ENCODE measurements at regions not wholly inside any gene's neighbourhood (a gene's known extent, or its start where the extent isn't known, plus 50 kb on each side); places are given as distances from the start of the nearest gene placed in this dataset.

DNA sequence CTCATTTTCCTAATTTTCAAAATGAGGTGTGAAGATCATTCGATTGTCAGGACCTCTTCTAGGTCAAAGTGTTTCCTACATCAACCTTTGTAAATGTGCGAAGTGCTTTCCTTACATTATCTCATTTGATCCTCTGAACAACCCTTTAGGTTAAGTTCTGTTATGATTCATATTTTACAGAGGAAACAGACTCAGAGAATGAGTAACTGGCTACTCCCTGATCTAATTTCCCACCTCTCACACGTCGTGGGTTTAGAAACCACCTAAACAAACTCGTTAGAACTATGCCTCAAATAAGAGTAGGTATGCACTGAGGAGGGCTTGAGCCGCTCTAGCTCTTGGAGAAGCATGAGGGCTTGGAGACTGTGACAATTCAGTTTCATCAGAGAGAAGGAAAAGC, 148.6 kb downstream of the CD47 start:
- H3K9me3 ChIP-seq (ENCODE audit: control insufficient read depth in 4 of 4, insufficient read depth in 3 of 4, low read length in 3 of 4): no peaks in the 10 kb centered on the region
- H3K4me3 ChIP-seq: no peak overlapping the region
- H3K36me3 ChIP-seq (ENCODE audit: control insufficient read depth in 4 of 4, insufficient read depth in 4 of 4, low read length in 4 of 4): no peaks in the 10 kb centered on the region
- H3K4me1 ChIP-seq (ENCODE audit: control insufficient read depth in 5 of 5, insufficient read depth in 5 of 5, low read length in 5 of 5): peaks cover 0 to 8% (median 0%) of the 10 kb centered on the region in 5 donors
- TF ChIP-seq, protein P1, sequence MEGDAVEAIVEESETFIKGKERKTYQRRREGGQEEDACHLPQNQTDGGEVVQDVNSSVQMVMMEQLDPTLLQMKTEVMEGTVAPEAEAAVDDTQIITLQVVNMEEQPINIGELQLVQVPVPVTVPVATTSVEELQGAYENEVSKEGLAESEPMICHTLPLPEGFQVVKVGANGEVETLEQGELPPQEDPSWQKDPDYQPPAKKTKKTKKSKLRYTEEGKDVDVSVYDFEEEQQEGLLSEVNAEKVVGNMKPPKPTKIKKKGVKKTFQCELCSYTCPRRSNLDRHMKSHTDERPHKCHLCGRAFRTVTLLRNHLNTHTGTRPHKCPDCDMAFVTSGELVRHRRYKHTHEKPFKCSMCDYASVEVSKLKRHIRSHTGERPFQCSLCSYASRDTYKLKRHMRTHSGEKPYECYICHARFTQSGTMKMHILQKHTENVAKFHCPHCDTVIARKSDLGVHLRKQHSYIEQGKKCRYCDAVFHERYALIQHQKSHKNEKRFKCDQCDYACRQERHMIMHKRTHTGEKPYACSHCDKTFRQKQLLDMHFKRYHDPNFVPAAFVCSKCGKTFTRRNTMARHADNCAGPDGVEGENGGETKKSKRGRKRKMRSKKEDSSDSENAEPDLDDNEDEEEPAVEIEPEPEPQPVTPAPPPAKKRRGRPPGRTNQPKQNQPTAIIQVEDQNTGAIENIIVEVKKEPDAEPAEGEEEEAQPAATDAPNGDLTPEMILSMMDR (IDR thresholded peaks at IDR 0.05; ENCODE audit: control extremely low read depth, extremely low read depth): no peak
- no peak for ATAC-seq (ENCODE audit: insufficient read depth, low FRiP score)
- H3K27me3 ChIP-seq (ENCODE audit: control insufficient read depth in 3 of 3, insufficient read depth in 3 of 3, low read length in 2 of 3): no peaks in the 10 kb centered on the region
- 56 to 77% methylated on average over 6 of the region's 6 CpGs for WGBS, 2 donors
- DNase-seq: no peak
- H3K9ac ChIP-seq (ENCODE audit: insufficient read depth in 1 of 2, low read length in 2 of 2): no peak overlapping the region
- H3K27ac ChIP-seq (ENCODE audit: low read depth in 1 of 2, low read length in 1 of 2): no peak overlapping the region

DNA sequence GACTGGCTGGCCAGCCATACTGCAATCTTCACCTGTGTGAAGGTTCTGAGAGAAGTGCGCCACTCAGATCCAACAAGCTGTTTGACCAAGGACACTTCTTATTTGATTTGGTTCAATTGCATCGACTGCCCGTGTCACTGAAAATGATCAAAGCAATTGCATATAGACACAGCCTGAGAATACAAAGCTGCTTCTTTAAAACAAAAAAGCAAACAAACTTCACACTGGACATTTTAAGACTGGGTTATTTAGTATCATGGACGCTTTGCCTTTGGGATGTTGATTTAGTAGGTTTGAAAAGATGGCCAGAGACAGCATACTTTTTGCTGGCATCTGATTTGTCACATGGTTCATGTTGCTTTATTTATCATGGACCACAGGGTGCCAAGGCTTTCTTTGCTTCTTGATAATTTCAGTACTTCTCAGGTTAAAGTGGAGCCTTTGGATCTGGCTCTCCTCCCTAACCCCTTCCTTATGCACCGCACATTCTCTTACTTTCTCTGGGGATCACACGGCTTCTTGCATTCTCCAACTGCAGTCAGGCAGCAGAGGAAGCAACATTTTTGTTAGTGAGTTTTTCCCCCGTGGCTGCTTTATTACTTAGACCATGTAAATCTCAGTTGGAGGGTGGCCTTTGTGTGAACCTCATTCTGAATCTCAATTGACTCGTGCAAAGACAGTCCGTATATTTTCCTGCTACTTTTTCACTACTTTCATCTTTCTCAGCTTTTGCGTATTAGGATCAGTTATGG, 151.0 kb downstream of the CD47 start:
- no peaks in the 10 kb centered on the region for H3K9me3 ChIP-seq (ENCODE audit: control insufficient read depth in 4 of 4, insufficient read depth in 3 of 4, low read length in 3 of 4)
- H3K4me1 ChIP-seq (ENCODE audit: control insufficient read depth in 5 of 5, insufficient read depth in 5 of 5, low read length in 5 of 5): peaks cover 0 to 7% (median 0%) of the 10 kb centered on the region in 5 donors
- no peak overlapping the region for H3K27ac ChIP-seq (ENCODE audit: low read depth in 1 of 2, low read length in 1 of 2)
- no peak overlapping the region for H3K9ac ChIP-seq (ENCODE audit: insufficient read depth in 1 of 2, low read length in 2 of 2)
- no peak for ATAC-seq (ENCODE audit: insufficient read depth, low FRiP score)
- no peak overlapping the region for H3K4me3 ChIP-seq
- TF ChIP-seq, protein P1 (IDR thresholded peaks at IDR 0.05; ENCODE audit: control extremely low read depth, extremely low read depth): no peak
- no peaks in the 10 kb centered on the region for H3K36me3 ChIP-seq (ENCODE audit: control insufficient read depth in 4 of 4, insufficient read depth in 4 of 4, low read length in 4 of 4)
- DNase-seq: peak in 2 of 3 donors; percentile 18 to 25
- no peaks in the 10 kb centered on the region for H3K27me3 ChIP-seq (ENCODE audit: control insufficient read depth in 3 of 3, insufficient read depth in 3 of 3, low read length in 2 of 3)
- 75 to 89% methylated on average over 10 of the region's 10 CpGs for WGBS, 2 donors

DNA sequence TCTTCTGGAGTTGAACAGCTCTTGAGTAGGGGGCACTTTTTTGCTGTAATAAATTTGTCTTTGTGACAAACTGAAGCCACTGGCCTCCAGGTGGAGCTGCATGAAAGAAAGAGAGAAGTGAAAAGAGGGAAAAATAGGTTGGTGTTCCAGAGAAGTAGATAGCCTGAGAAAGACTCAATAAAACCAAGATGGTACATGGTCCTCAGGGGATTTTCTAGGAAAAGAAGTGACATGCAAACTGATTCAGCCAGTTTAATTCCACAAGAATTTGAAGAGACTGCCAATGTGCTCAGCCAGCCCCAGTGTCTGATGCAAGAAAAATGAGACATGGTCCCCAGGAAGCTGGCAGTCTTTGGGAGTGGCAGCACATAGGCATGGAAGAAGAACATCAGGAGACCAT, 152.7 kb downstream of the CD47 start:
- ATAC-seq (ENCODE audit: insufficient read depth, low FRiP score) (no peak), DNase-seq (peak; percentile 21 to 59 (median 52))
- Histone ChIP-seq H3K4me1 (ENCODE audit: control insufficient read depth in 5 of 5, insufficient read depth in 5 of 5, low read length in 5 of 5) (peaks cover 0 to 7% (median 0%) of the 10 kb centered on the region in 5 donors), H3K27ac (ENCODE audit: low read depth in 1 of 2, low read length in 1 of 2) (no peak overlapping the region), H3K9me3 (ENCODE audit: control insufficient read depth in 4 of 4, insufficient read depth in 3 of 4, low read length in 3 of 4) (no peaks in the 10 kb centered on the region), H3K4me3 (no peak overlapping the region), H3K9ac (ENCODE audit: insufficient read depth in 1 of 2, low read length in 2 of 2) (no peak overlapping the region), H3K36me3 (ENCODE audit: control insufficient read depth in 4 of 4, insufficient read depth in 4 of 4, low read length in 4 of 4) (no peaks in the 10 kb centered on the region), H3K27me3 (ENCODE audit: control insufficient read depth in 3 of 3, insufficient read depth in 3 of 3, low read length in 2 of 3) (no peaks in the 10 kb centered on the region)
- TF ChIP-seq, protein P1 (IDR thresholded peaks at IDR 0.05; ENCODE audit: control extremely low read depth, extremely low read depth): peak; percentile 57

DNA sequence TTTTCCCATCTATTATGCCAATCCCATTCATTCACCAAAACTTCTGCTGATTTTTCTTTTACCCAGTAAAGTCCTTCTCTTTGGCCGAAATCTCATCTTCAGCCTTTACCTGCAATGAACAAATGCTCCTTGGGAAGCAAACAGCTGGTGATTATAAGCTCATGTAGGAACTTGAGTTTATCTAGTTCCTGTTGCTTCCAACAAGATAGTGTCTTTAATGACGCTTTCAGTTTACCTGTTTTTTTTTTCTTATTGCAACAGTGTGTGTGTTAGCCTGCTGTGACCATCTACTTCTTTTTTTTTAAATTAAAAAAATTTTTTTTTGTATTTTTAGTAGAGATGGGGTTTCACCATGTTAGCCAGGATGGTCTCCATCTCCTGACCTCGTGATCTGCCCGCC, 156.0 kb downstream of the CD47 start:
- H3K4me1 ChIP-seq (ENCODE audit: control insufficient read depth in 5 of 5, insufficient read depth in 5 of 5, low read length in 5 of 5): peaks cover 0 to 5% (median 0%) of the 10 kb centered on the region in 5 donors
- H3K9me3 ChIP-seq (ENCODE audit: control insufficient read depth in 4 of 4, insufficient read depth in 3 of 4, low read length in 3 of 4): no peaks in the 10 kb centered on the region
- H3K9ac ChIP-seq (ENCODE audit: insufficient read depth in 1 of 2, low read length in 2 of 2): no peak overlapping the region
- H3K36me3 ChIP-seq (ENCODE audit: control insufficient read depth in 4 of 4, insufficient read depth in 4 of 4, low read length in 4 of 4): no peaks in the 10 kb centered on the region
- TF ChIP-seq, protein P1 (IDR thresholded peaks at IDR 0.05; ENCODE audit: control extremely low read depth, extremely low read depth): no peak
- no peak overlapping the region for H3K27ac ChIP-seq (ENCODE audit: low read depth in 1 of 2, low read length in 1 of 2)
- no peaks in the 10 kb centered on the region for H3K27me3 ChIP-seq (ENCODE audit: control insufficient read depth in 3 of 3, insufficient read depth in 3 of 3, low read length in 2 of 3)
- ATAC-seq (ENCODE audit: insufficient read depth, low FRiP score) (no peak), DNase-seq (no peak)
- WGBS, 2 donors: 91 to 93% methylated on average over 4 of the region's 4 CpGs
- no peak overlapping the region for H3K4me3 ChIP-seq
